ENCODE measurements at regions not wholly inside any gene's neighbourhood (a gene's known extent, or its start where the extent isn't known, plus 50 kb on each side); places are given as distances from the start of the nearest gene placed in this dataset.
"Not testable (repeated sequence)": the region's sequence is repeated elsewhere in the genome, so short reads cannot be mapped to it uniquely, and the experiment has no call there.

DNA sequence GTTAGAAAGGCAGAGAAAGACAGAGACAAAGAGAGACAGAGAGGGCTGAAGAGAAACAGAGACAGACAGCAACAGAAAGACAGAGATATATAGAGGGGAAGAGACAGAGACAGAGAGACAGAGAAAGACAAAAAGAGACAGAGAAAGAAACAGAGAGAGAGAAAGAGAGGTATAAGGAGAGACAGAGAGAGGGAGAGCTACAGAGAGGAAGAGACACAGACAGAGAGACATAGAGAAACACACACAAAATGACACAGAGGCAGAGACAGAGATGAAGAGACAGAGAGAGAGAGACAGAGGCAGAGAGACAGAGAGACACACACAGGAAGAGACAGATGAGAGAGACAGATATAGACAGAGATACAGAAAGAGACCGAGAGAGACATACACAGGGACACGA, 168.6 kb downstream of the TMEM121 start:
- DNase-seq (ENCODE audit: low read depth) = no peak

DNA sequence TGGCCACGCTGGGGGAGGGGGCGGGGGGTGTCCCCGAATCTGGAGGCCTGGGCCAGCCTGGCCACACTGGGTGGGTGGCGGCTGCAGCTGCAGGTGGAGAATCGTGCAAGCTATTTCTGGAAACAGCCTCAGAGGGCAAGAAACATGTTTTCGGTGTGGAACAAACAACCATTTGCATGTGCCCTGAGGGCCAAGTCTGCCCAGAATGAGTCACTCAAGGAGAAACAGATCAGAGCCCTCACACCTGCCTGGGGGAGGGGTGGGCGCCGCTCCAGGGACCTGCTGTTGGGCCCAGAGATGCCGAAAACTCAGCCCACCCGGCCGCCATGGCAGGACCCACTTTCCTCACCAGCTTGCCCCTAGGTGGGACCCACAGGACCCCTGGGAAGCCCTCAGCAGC, 170.0 kb downstream of the TMEM121 start:
- DNase-seq (ENCODE audit: low read depth) = not testable (repeated sequence)

DNA sequence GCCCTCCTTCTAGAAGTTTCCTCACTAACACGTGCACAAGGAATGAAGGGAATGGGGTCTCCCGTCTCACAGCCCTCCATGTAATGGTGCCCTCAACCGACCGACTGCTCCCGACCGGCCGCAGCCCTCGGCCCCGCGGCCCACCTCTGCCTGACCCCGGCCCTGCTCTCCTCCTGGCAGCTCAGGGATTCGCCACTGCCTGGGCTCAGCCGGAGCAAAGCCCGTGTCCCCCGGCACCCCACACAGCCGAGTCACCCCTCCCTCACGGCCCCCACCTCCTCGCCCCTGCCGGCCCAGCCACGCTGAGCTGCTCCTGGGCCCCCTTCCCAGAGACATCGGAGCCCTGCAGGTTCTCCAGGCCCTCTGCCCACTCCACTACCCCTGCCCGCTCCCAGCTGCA, 171.0 kb downstream of the TMEM121 start:
- DNase-seq (ENCODE audit: low read depth) = not testable (repeated sequence)

DNA sequence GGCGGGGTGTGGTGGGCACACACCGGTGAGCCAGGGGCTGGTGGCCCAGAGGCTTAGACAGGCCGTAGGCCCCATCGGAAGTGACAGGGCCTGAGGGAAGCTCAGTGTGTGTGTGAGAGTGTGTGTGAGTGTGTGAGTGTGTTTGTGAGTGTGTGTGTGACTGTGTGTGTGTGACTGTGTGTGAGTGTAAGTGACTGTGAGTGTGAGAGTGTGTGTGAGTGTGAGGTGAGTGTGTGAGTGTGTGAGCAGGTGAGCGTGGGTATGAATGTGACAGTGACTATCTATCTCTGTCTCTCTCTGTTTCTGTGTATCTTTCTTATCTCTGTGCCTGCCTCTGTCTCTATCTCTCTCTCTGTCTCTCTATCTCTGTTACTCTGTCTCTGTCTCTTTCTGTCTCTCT, 171.6 kb downstream of the TMEM121 start:
- DNase-seq (ENCODE audit: low read depth) = not testable (repeated sequence)

DNA sequence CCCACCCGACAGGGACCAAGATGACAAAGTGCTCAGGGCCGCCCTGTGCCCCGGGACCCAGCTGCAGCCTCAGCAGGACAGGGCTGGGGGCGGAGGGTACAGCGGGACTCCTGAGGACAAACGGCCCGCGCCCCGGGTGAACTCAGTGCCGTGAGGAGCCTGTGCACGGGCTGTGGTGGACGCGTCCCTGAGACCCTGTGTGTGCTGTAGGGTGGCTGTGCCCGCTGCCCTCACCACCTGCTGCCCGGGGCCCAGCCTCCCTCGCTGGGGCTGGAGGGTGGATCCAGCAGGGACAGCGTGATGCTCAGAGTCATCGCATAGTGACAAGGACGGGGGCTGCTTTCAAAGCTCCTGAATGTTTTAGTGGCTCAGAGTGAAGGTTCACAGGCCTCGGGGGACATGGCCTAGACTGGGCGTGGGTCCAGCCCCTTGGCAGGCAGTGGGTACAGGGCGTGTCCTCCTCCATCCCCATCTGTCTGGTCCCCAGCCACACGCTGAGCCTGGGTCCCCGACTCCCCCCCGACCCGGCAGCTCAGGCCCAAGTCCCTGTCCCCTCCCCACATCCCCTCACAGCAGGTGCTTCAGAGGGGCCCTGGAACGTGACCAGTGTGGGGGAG, 172.7 kb downstream of the TMEM121 start:
- DNase-seq (ENCODE audit: low read depth) = not testable (repeated sequence)

DNA sequence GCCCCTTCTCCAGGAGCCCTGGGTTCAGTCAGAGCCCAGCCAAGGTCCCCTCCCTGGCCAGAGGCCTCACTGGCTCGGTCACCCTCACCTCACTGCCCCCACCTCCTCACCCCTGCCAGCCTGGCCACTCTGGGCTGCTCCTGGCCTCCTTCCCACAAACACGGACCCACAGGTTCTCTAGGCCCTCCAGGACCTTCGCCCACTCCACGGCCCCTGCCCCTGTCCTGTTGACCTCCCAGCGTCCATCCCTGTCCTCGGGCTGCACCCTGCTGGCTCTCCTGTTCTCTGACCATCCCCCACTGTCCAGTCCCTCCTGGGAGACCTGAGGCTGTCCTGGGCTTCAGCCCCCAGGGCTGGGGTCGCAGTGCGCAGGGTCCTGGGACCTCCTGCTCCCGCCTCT, 173.3 kb downstream of the TMEM121 start:
- DNase-seq (ENCODE audit: low read depth) = not testable (repeated sequence)

DNA sequence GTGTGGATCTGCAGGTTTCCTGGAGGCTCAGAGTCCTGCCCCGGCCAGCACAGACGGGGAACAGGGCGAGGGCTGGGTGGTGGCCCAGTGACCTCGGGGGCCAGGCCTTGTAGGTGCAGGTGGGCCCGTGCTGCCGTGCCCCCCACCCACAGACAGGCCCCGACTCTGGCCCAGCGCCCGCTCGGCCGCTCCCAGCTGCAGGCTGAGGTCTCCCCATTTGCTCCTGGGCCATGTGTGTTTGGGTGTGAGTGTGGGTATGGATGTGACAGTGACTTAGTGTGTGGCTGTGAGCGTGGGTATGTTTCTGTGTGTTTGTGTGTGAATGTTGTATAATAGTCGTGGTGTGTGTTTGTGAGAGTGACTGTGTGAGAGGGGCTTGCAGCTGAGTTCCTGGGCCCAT, 173.8 kb downstream of the TMEM121 start:
- DNase-seq (ENCODE audit: low read depth) = not testable (repeated sequence)

DNA sequence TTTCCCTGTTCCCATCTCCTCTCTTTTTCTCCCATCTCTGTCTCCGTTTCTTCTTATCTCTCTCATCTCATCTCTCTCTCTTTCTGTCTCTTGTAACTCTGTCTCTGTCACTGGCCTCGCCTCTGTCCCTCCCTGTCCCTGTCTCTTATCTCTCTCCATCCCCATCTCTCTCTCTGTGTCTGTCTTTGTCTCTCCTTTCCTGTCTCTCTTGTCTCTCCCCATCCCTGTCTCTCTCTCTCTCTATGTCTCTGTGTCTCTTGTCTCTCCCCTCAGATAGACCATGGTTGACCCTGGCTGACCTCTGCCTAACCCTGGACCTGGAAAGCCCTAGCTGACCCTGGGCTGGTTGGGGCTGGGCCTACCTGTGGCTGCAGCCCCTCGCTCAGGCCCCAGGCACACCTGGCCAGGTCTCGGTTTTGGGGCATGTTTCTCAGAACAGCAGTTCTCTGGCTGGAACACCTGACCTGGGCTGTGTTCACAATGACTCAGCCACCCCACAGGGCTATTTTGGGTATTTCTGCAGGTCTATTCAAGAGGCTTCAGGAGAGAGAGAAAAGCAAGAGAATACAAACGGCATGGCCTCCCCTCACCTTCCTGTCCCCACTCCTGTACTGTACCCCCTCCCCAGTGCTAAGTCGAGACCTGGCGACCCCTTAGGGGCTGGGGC, 174.4 kb downstream of the TMEM121 start:
- DNase-seq (ENCODE audit: low read depth) = no peak

DNA sequence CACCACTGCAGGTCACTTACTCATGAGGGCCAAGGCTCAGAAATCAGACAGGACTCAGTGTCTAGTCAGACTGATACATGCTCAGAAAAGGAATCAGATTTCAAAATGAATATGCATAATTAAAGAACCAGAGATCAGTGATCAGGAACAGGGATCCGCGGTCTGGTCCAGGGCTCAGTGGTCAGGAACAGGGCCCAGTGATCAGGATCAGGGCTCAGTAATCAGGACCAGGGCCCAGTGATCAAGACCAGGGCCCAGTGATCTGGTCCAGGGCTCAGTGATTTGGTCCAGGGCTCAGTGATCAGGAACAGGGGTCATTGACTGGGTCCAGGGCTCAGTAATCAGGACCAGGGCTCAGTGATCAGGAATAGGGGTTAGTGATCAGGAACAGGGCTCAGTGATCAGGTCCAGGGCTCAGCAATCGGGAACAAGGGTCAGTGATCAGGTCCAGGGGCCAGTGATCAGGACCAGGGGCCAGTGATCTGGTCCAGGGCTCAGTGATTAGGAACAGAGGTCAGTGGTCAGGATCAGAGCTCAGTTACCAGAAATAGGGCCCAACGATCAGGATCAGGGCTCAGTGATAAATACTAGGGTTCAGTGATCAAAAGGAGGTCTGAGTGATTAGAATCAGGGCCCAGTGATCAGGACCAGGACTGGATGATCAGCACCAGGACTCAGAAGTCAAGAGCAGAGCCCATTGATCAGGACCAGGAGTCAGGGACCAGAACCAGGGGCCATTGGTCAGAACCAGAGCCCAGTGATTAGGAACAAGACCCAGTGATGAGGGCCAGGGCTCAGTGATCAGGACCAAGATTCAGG, 175.3 kb downstream of the TMEM121 start:
- DNase-seq (ENCODE audit: low read depth) = no peak

DNA sequence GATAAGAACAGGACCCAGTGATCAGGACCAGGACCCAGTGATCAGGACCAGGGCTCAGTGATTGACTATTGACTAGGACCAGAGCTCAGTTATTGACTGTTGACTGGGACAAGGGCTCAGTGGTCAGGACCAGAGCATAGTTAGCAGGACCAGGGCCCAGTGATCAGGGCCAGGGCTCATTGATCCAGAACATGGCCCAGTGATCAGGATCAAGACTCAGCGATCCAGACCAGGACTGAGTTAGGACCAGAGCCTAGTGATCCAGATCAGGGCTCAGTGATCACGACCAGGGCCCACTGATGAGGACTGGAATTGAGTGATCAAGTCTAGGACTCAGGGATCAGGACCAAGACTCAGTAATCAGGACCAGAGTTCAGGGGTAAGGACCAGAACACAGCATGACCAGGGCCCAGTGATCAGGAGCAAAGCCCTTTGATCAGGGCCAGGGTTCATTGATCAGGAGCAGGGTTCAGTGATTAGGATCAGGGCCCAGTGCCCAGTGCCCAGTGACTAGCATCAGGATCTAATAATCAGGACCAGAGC, 176.0 kb downstream of the TMEM121 start:
- DNase-seq (ENCODE audit: low read depth) = no peak

DNA sequence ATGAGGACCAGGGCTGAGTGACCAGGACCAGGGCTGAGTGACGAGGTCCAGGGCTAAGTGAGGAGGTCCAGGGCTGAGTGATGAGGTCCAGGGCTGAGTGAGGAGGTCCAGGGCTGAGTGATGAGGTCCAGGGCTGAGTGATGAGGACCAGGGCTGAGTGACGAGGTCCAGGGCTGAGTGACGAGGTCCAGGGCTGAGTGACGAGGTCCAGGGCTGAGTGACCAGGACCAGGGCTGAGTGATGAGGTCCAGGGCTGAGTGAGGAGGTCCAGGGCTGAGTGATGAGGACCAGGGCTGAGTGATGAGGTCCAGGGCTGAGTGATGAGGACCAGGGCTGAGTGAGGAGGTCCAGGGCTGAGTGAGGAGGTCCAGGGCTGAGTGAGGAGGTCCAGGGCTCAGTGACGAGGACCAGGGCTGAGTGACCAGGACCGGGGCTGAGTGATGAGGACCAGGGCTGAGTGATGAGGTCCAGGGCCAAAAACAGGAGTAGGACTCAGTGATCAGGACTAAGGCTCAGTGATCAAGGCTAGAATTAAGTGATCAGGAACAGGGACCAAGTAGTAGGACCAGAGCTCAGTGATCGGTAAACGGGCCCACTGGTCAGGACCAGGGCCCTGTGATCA, 176.8 kb downstream of the TMEM121 start:
- DNase-seq (ENCODE audit: low read depth) = not testable (repeated sequence)

DNA sequence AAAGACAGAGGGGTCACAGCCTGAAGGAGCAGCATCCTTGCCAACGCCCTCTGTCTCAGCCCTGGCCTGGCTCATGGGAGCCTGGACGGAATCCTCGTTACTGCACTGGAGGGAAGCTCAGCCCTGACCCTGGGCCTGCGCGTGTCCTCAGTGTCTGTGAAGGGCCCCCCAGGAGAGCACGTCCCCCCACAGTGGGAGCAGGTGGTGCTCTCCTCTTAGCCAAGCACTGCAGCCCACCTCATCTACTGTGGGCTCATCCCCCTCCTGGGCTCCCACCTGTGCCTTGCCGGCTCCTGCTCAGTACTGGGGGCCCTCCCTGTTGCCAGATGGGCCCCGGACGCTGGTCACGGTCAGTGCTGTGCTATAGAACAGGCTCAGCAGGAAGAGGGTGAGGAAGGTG, 177.7 kb downstream of the TMEM121 start:
- DNase-seq (ENCODE audit: low read depth) = not testable (repeated sequence)

DNA sequence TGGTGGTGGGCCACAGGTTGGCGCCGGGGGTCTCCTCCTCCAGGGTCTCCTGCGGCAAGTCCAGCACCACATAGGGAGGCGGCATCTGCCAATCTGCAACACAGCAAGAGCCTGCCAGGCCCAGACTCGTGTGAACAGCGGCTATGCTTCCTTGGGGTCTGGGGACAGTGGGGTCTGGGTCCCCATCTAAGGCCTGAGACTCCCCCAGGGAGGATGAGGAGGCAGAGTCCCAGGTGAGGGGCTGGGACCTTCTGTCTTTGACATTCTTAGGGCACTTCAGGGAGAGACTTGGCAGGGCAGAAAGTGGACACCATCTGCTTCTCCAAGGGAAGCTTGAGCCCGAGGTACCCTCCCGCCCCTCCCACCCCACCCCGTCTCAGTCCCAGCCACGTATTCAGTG, 178.1 kb downstream of the TMEM121 start:
- DNase-seq (ENCODE audit: low read depth) = not testable (repeated sequence)

DNA sequence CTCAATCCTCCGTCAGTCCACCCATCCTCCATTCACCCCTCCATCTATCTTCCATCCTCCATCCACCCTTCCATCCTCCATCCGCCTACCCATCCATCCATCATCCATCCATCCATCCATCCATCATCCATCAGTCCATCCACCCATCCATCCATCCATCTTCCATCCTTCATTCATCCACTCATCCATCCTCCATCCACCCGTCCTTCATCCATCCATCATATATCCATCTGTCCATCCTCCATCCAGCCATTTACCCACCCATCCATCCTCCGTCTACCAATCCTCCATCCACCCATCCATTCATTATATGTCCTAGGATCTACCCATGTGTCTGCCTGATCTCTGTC, 179.1 kb downstream of the TMEM121 start:
- not testable (repeated sequence) for DNase-seq (ENCODE audit: low read depth)

DNA sequence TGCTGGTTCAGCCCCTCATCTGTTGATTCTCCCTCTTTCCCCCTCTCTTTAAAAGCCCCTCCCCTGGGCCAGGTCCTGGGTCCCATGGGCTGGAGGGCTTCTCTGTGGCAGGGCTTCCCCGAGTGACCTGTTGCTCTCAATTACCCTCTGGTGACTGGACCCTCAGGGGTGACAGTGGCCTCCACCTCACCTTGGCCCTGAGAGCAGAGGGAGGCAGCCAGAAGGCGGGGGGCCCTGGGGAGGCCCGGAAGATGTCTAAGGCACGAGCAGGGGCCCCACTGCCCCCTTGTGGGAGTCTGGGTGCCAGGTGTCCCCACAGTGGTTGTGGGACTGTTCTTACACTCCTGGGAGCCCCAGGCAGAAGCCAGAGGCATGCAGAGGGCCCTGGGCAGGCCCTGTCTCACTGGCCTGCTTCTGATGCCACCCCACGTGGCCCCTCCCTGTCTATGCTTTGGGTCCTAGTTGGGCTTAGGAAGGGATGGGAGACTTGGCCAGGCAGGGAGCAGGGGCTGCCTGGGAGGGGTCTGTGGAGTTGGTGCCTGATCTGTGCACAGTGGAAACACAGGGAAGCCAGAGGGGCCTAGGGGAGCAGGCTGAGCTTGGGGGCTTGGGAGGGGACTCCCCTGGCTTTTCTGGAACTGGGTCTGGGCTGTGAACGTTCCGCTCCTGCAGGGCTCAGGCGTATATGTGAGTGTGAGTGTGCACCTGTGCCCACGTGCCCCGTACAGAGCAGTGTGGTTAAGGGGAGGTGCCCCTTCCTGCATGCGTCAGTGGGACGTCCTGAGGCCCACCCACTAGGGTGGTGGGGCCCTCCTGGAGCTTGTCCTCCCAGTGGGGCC, 179.7 kb downstream of the TMEM121 start:
- not testable (repeated sequence) for DNase-seq (ENCODE audit: low read depth)

DNA sequence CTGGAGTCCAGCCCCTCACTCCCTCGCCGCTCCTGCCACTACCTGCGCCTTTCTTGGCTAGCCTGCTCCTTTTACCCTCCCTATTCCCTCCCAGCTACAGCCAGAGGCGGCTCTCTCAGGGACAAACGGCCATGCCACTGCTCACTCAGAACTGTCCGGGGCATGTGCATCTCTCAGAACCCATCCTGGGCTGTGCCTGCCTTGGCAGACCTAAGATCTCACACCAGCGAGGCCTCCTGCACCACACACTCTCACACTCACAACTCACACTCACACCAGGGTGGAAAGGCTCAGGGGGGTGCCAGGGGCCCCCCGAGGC, 180.3 kb downstream of the TMEM121 start:
- not testable (repeated sequence) for DNase-seq (ENCODE audit: low read depth)

DNA sequence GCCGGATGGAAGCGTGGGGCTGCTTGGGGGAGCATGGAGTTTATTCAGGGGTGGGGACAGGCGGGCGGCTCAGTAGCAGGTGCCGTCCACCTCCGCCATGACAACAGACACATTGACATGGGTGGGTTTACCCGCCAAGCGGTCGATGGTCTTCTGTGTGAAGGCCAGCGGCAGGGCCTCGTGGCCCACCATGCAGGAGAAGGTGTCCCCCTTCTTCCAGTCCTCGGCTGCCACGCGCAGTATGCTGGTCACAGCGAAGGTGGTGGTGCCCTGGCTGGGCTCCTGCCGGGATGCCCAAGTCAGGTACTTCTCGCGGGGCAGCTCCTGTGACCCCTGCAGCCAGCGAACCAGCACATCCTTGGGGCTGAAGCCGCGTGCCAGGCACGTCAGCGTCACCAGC, 180.7 kb downstream of the TMEM121 start:
- DNase-seq (ENCODE audit: low read depth) = not testable (repeated sequence)

DNA sequence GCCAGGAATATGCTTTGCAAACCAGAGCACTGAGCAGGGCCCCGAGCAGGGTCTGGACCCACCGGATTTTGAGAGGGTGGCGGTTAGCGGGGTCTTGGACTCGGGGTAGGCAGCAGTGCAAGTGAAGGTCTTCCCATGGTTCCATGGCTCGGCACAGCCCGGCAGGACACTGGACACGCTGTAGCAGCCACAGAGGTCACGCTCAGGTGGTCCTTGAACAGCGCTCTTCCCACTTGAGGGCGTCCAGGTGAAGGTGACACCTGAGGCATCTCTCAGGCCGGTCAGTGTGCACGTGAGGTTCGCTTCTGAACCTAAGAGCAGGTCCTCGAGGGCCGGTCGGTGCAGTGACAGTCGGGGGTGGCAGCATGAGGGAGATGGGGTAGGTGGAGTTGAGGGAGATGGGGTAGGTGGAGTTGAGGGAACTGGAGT, 181.4 kb downstream of the TMEM121 start:
- DNase-seq (ENCODE audit: low read depth) = not testable (repeated sequence)

DNA sequence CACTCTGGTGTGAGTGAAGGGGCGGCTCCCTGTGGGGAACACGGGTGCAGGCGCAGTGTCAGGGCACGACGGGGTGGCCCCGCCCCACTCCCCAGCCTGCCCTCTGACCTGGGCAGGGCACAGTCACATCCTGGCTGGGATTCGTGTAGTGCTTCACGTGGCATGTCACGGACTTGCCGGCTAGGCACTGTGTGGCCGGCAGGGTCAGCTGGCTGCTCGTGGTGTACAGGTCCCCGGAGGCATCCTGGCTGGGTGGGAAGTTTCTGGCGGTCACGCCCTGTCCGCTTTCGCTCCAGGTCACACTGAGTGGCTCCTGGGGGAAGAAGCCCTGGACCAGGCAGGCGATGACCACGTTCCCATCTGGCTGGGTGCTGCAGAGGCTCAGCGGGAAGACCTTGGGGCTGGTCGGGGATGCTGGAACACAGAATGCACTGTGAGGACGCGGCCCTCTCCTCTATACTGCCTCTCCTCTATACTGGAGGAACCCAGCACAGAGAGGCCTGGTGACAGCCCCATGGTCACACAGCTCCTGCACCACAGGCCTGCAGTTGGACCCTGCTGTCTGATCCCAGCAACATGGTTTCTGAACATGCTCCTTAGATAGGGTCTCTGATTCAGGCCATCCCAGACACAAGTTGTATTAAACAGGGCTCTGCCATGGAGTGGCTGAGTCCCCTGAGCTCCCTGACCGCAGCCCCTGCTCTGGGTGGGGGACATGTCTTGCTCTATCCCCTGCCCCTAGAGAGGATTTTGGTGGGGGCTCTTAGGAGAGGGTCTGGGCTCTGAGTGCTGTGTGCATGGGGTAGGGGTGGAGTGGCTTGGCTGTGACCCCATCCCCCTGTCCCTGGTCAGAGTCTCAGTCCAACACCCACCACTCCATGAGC, 182.1 kb downstream of the TMEM121 start:
- DNase-seq (ENCODE audit: low read depth) = not testable (repeated sequence)

DNA sequence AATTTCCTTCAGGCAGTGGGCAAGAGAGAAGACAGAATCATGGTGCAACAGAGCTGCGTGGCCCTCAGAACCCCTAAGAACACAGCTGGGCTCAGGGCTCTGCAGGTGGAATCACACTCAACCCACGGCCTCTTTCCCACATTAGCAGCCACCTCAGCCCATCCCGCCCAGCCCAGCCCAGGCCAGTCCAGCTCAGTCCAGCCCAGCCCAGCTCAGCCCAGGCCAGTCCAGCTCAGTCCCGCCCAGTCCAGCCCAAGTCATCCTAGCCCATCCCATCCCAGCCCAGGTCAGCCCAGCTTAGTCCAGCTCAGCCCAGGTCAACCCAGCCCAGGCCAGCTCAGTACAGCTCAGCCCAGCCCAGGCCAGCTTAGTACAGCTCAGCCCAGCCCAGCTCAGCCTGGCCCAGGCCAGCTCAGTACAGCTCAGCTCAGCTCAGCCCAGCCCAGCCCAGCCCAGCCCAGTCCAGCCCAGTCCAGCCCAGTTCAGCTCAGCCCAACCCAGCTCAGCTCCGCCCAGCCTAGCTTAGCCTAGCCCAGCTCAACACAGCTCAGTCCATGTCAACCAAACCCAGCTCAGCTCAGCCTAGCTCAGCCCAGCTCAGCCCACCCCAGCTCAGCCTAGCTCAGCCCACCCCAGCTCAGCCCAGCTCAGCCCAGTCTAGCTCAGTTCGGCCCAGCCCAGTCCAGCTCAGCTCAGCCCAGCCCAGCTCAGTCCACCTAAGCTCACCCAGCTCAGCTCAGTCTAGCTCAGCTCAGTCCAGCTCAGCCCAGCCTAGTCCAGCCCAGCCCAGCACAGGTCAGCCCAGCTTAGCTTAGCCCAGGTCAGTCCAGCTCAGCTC, 183.1 kb downstream of the TMEM121 start:
- DNase-seq (ENCODE audit: low read depth) = no peak
